Suprapubic skin (tissue), 3 donors: ENCODE measurements at regions not wholly inside any gene's neighbourhood (a gene's known extent, or its start where the extent isn't known, plus 50 kb on each side); places are given as distances from the start of the nearest gene placed in this dataset.

Source experiments
- CTCF ChIP-seq, 2 donors: fragments of 200-600 bp in 1 of 2; fragments of 450-650 bp in 1 of 2; sonication (generic) in 1 of 2; IDR thresholded peaks; one replicate each; pipeline ENCODE4 v1.5.1; 2016 to 2019; ENCODE audit warnings: antibody characterized with exemption in 2 of 2, mild to moderate bottlenecking in 1 of 2, moderate library complexity in 1 of 2
- POLR2A ChIP-seq, 2 donors: fragments of 450-650 bp; IDR thresholded peaks; one replicate each; pipeline ENCODE4 v1.6.1; 2017; ENCODE audit warnings: antibody characterized with exemption in 2 of 2, mild to moderate bottlenecking in 2 of 2, moderate library complexity in 2 of 2

- TF ChIP-seq POLR2A (IDR thresholded peaks at IDR 0.05), result no peak
- TF ChIP-seq CTCF (IDR thresholded peaks at IDR 0.05), result no peak
These were observed 170.0 kb upstream of the SLC10A2 start for GRCh38 chr13:103236213-103236612.
